ENCODE measurements at regions not wholly inside any gene's neighbourhood (a gene's known extent, or its start where the extent isn't known, plus 50 kb on each side); places are given as distances from the start of the nearest gene placed in this dataset.

- no peaks in the 10 kb centered on the region for H3K9me3 ChIP-seq (ENCODE audit: control insufficient read depth, insufficient read depth, low read length)
- H3K36me3 ChIP-seq (ENCODE audit: insufficient read depth, low read length): no peaks in the 10 kb centered on the region
- H3K4me1 ChIP-seq (ENCODE audit: insufficient read depth, low read length): peaks cover 19% of the 10 kb centered on the region
- no peak overlapping the region for H3K9ac ChIP-seq (ENCODE audit: low read depth, low read length)
Observed at GRCh38 chr1:234909851-234910250, 218.8 kb downstream of the TOMM20 start.

- H3K36me3 ChIP-seq (ENCODE audit: insufficient read depth, low read length): no peaks in the 10 kb centered on the region
- H3K9me3 ChIP-seq (ENCODE audit: control insufficient read depth, insufficient read depth, low read length): no peaks in the 10 kb centered on the region
- H3K9ac ChIP-seq (ENCODE audit: low read depth, low read length): no peak overlapping the region
- H3K4me1 ChIP-seq (ENCODE audit: insufficient read depth, low read length): peaks cover 19% of the 10 kb centered on the region
Observed at GRCh38 chr1:234909307-234909810, 219.3 kb downstream of the TOMM20 start.

GRCh38 chr1:234908571-234908970 is 220.1 kb downstream of the TOMM20 start:
- no peaks in the 10 kb centered on the region for H3K36me3 ChIP-seq (ENCODE audit: insufficient read depth, low read length)
- peaks cover 18% of the 10 kb centered on the region for H3K4me1 ChIP-seq (ENCODE audit: insufficient read depth, low read length)
- H3K9me3 ChIP-seq (ENCODE audit: control insufficient read depth, insufficient read depth, low read length): no peaks in the 10 kb centered on the region
- no peak overlapping the region for H3K9ac ChIP-seq (ENCODE audit: low read depth, low read length)

GRCh38 chr1:234907940-234908405 is 220.7 kb downstream of the TOMM20 start:
- Histone ChIP-seq H3K4me1 (ENCODE audit: insufficient read depth, low read length) (peaks cover 12% of the 10 kb centered on the region), H3K9ac (ENCODE audit: low read depth, low read length) (no peak overlapping the region), H3K36me3 (ENCODE audit: insufficient read depth, low read length) (no peaks in the 10 kb centered on the region), H3K9me3 (ENCODE audit: control insufficient read depth, insufficient read depth, low read length) (no peaks in the 10 kb centered on the region)

DNA sequence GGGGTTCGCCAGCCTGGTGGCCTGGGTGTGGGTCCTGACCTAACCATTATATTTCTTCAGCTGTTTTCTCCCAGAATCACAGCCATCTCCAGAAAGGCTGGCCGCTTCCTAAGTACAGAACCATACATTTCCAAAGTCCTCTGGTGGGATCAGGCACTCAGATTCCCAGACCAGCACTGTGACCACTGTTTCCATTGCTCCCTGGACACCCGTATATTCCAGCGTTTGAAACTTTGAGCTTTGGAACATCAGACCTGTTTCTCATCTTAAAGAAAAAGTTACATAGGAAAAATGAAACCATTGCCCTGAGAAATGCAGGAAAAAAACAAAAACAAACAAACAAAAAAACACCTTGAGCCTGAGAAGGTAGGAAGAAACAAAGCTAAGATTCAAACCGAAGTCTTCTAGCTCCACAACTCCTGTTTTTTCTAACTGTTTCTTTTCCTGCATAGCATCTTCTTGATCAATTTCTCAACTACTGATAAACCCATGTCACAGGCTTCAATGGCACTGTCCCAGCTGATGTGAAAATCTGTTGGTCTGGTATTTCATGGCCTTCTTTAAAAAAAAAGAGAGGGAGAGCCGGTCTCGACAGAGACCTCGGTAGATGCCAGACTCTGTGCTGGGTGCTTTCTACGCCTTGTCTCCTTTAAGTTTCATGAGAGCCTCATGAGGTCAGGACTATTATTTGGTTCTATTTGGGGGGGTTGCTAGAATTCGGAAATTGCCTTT is 221.3 kb downstream of the TOMM20 start:
- Histone ChIP-seq H3K9me3 (ENCODE audit: control insufficient read depth, insufficient read depth, low read length) (no peaks in the 10 kb centered on the region), H3K9ac (ENCODE audit: low read depth, low read length) (no peak overlapping the region), H3K36me3 (ENCODE audit: insufficient read depth, low read length) (no peaks in the 10 kb centered on the region), H3K4me1 (ENCODE audit: insufficient read depth, low read length) (peaks cover 7% of the 10 kb centered on the region)

- H3K9me3 ChIP-seq (ENCODE audit: control insufficient read depth, insufficient read depth, low read length): no peaks in the 10 kb centered on the region
- H3K9ac ChIP-seq (ENCODE audit: low read depth, low read length): no peak overlapping the region
- H3K4me1 ChIP-seq (ENCODE audit: insufficient read depth, low read length): peaks cover under 1% of the 10 kb centered on the region
Observed at GRCh38 chr1:234906654-234907053, 222.0 kb downstream of the TOMM20 start.

DNA sequence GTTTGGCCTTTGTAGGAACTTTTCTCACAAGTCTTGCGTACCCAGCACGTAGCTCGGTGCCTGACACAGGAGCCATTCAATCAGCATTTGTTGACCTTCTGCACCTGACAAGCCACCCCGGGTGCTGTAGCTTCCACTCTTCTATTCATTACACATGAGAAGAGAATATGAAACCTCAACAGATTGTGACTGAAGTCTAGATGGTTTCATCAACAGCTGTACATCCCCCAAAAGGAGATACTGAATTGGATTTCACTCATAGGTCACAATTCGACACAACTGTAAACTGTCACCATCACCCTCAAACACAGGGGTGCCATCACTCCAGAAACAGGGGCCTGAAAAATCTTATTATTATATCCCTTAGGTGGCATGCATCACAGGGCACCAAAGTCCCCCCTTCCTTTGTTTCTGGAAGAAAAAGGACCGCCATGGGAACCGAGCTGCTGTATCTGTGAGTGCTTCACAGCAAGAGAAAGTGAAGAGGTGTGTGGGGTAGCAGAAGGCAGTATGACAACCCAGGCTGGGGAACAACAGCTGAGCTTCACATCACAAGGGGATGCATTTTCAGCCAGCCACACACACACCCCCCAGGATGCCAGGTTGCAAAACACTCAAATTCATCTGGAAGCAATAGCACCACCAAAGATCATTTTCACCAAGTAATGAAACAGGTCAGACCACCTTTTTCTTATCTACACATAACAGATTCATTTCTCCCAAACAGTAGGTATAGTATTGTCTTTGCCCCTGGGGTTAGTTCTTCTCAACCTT is 225.7 kb downstream of the TOMM20 start:
- H3K9ac ChIP-seq (ENCODE audit: low read depth, low read length): no peak overlapping the region
- no peaks in the 10 kb centered on the region for H3K9me3 ChIP-seq (ENCODE audit: control insufficient read depth, insufficient read depth, low read length)
- H3K4me1 ChIP-seq (ENCODE audit: insufficient read depth, low read length): peaks cover 10% of the 10 kb centered on the region
- no peaks in the 10 kb centered on the region for H3K36me3 ChIP-seq (ENCODE audit: insufficient read depth, low read length)

More at GRCh38 chr1:234906654-234907053, 222.0 kb downstream of the TOMM20 start:
- H3K36me3 ChIP-seq (ENCODE audit: insufficient read depth, low read length): no peaks in the 10 kb centered on the region

GRCh38 chr1:234901491-234902049 is 227.1 kb downstream of the TOMM20 start:
- H3K9me3 ChIP-seq (ENCODE audit: control insufficient read depth, insufficient read depth, low read length): no peaks in the 10 kb centered on the region
- H3K9ac ChIP-seq (ENCODE audit: low read depth, low read length): no peak overlapping the region
- no peaks in the 10 kb centered on the region for H3K36me3 ChIP-seq (ENCODE audit: insufficient read depth, low read length)
- peaks cover 10% of the 10 kb centered on the region for H3K4me1 ChIP-seq (ENCODE audit: insufficient read depth, low read length)

DNA sequence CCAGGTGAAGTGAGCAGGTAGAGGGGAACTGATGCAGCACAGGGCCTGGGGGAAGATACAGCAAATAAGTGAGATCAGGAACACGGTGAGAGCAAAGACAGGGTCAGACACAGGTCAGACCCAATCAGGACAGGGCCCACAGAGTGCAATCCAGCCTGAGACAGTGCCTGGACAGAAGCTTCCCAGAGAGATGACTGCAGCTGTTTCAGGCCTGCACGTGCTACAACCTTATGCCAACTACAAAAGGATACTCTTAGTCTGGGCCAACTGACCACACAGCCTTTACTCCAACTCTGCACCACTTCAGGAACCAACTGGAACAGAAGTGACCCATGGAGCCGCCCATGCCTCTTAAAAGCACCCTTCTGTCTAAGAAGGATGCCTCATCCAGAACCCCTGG is 228.0 kb downstream of the TOMM20 start:
- no peak overlapping the region for H3K9ac ChIP-seq (ENCODE audit: low read depth, low read length)
- H3K4me1 ChIP-seq (ENCODE audit: insufficient read depth, low read length): peaks cover 10% of the 10 kb centered on the region
- H3K36me3 ChIP-seq (ENCODE audit: insufficient read depth, low read length): no peaks in the 10 kb centered on the region
- H3K9me3 ChIP-seq (ENCODE audit: control insufficient read depth, insufficient read depth, low read length): no peaks in the 10 kb centered on the region

DNA sequence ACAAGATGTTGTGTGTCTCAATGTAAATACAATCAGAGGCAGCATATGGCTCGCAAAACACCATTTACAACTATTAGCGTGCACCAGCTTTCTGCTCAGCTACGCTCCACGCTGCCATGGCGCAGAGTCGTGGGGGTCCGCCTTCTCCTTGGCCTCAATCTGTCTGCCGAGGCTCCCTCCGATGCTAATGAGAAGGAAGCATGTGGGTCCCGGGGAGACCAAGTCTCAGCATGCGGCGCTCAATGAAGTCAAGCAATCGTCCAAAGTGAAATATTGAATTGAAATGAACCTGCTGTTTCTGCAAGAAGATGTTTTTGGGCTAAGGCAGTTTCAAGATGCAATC is 228.9 kb downstream of the TOMM20 start:
- Histone ChIP-seq H3K4me1 (ENCODE audit: insufficient read depth, low read length) (peaks cover 10% of the 10 kb centered on the region), H3K9me3 (ENCODE audit: control insufficient read depth, insufficient read depth, low read length) (no peaks in the 10 kb centered on the region), H3K36me3 (ENCODE audit: insufficient read depth, low read length) (no peaks in the 10 kb centered on the region), H3K9ac (ENCODE audit: low read depth, low read length) (no peak overlapping the region)

GRCh38 chr1:234899041-234899729 is 229.5 kb downstream of the TOMM20 start:
- Histone ChIP-seq H3K9me3 (ENCODE audit: control insufficient read depth, insufficient read depth, low read length) (no peaks in the 10 kb centered on the region), H3K36me3 (ENCODE audit: insufficient read depth, low read length) (no peaks in the 10 kb centered on the region), H3K9ac (ENCODE audit: low read depth, low read length) (no peak overlapping the region), H3K4me1 (ENCODE audit: insufficient read depth, low read length) (peaks cover 10% of the 10 kb centered on the region)

- Histone ChIP-seq H3K9ac (ENCODE audit: low read depth, low read length) (no peak overlapping the region), H3K9me3 (ENCODE audit: control insufficient read depth, insufficient read depth, low read length) (no peaks in the 10 kb centered on the region), H3K36me3 (ENCODE audit: insufficient read depth, low read length) (no peaks in the 10 kb centered on the region), H3K4me1 (ENCODE audit: insufficient read depth, low read length) (peaks cover 10% of the 10 kb centered on the region)
Observed at GRCh38 chr1:234898455-234899033, 230.1 kb downstream of the TOMM20 start.

DNA sequence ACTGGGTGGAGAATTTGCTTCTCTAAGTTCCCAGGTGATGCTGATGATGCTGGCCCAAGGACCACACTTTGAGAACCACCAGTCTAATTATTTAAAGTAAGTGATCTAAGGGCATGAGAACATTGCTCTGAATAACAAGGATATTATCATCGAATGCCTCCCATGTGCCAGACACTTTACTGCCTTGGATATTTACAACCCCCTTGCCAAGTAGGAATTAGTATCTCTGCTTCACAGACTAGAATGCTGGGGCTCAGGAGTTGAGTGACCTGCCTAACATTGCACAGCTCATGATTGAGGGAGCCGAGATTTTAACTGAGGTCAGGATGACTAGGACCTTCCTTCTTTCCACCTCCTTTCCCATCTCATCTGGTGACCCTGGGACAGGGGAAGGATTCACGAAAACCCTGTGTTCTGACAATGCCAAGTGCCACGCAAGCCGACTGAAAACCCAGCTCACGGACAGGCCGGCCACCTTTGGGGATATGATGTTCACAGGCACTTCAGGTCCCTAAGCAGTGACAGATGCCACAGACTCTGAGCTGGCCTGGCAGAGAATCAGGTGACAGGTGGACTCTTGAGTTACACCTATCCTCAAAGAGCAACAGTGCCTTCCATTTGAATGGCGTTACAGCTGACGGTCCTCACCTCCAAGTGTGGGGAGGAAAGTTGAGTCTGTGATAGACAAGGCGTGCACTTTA is 230.7 kb downstream of the TOMM20 start:
- H3K9me3 ChIP-seq (ENCODE audit: control insufficient read depth, insufficient read depth, low read length): no peaks in the 10 kb centered on the region
- H3K4me1 ChIP-seq (ENCODE audit: insufficient read depth, low read length): peaks cover 10% of the 10 kb centered on the region

More for the DNA sequence above, 230.7 kb downstream of the TOMM20 start:
- H3K9ac ChIP-seq (ENCODE audit: low read depth, low read length): no peak overlapping the region
- no peaks in the 10 kb centered on the region for H3K36me3 ChIP-seq (ENCODE audit: insufficient read depth, low read length)
